ENCODE measurements at regions not wholly inside any gene's neighbourhood (a gene's known extent, or its start where the extent isn't known, plus 50 kb on each side); places are given as distances from the start of the nearest gene placed in this dataset.

DNA sequence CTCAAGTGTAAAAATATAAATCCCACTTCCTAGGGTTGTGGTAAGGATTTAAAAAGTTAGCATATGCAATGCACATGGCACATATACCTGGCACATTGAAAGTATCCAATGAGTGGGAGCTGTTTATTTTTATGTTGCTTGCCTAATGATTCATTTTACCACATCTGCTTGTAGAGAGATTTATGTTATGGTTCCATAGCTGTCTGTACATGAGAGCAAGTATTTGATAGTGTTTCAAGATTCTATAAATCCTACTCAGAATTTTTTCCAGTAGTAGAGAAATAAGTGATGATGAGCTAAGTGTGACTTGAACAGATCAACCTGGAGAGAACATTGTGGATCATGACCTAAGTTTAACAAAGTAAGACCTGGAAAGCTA lies 125.3 kb upstream of the SPTLC3 start:
- TF ChIP-seq, protein P1, sequence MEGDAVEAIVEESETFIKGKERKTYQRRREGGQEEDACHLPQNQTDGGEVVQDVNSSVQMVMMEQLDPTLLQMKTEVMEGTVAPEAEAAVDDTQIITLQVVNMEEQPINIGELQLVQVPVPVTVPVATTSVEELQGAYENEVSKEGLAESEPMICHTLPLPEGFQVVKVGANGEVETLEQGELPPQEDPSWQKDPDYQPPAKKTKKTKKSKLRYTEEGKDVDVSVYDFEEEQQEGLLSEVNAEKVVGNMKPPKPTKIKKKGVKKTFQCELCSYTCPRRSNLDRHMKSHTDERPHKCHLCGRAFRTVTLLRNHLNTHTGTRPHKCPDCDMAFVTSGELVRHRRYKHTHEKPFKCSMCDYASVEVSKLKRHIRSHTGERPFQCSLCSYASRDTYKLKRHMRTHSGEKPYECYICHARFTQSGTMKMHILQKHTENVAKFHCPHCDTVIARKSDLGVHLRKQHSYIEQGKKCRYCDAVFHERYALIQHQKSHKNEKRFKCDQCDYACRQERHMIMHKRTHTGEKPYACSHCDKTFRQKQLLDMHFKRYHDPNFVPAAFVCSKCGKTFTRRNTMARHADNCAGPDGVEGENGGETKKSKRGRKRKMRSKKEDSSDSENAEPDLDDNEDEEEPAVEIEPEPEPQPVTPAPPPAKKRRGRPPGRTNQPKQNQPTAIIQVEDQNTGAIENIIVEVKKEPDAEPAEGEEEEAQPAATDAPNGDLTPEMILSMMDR (IDR thresholded peaks at IDR 0.05 in 4 of 5, conservative IDR thresholded peaks at IDR 0.05 in 1 of 5): no peak
- no peak for TF ChIP-seq POLR2A (IDR thresholded peaks at IDR 0.05)
